Suprapubic skin (tissue), 3 donors: ENCODE measurements at regions not wholly inside any gene's neighbourhood (a gene's known extent, or its start where the extent isn't known, plus 50 kb on each side); places are given as distances from the start of the nearest gene placed in this dataset.

Experiments
- EP300 ChIP-seq: sonication (generic); formaldehyde crosslinking; IDR thresholded peaks from one replicate; pipeline ENCODE4 v1.6.1; 2017; ENCODE audit warnings: antibody characterized with exemption
- POLR2A ChIP-seq, 2 donors: fragments of 450-650 bp; IDR thresholded peaks; one replicate each; pipeline ENCODE4 v1.6.1; 2017; ENCODE audit warnings: antibody characterized with exemption in 2 of 2, mild to moderate bottlenecking in 2 of 2, moderate library complexity in 2 of 2
- TF ChIP-seq, protein P1 (sequence below), 2 donors: fragments of 200-600 bp in 1 of 2; fragments of 450-650 bp in 1 of 2; sonication (generic) in 1 of 2; IDR thresholded peaks; one replicate each; pipeline ENCODE4 v1.5.1; 2016 to 2019; ENCODE audit warnings: antibody characterized with exemption in 2 of 2, mild to moderate bottlenecking in 1 of 2, moderate library complexity in 1 of 2

DNA sequence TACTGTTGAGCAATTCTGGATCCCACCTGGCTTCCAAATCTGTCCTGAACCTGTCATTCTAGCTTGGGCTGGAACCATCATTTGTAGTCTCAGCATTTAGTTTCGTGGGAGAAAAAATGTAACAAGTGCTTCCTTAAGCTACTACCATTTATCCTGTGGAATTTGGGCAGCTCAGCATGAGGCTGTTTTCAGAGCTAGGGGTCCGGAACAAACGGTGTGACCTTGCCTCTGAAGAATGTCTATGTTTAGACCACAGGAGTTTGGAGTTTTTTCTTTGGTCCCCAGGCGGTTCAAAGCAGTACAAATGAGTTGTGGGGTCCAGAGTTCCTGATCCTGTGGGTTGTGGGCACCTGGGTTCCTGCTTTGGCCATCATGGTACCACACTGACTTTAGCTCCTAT is 59.1 kb upstream of the TMEM178A start:
- TF ChIP-seq EP300 (no peak), POLR2A (IDR thresholded peaks at IDR 0.05) (no peak)
- TF ChIP-seq, protein P1, sequence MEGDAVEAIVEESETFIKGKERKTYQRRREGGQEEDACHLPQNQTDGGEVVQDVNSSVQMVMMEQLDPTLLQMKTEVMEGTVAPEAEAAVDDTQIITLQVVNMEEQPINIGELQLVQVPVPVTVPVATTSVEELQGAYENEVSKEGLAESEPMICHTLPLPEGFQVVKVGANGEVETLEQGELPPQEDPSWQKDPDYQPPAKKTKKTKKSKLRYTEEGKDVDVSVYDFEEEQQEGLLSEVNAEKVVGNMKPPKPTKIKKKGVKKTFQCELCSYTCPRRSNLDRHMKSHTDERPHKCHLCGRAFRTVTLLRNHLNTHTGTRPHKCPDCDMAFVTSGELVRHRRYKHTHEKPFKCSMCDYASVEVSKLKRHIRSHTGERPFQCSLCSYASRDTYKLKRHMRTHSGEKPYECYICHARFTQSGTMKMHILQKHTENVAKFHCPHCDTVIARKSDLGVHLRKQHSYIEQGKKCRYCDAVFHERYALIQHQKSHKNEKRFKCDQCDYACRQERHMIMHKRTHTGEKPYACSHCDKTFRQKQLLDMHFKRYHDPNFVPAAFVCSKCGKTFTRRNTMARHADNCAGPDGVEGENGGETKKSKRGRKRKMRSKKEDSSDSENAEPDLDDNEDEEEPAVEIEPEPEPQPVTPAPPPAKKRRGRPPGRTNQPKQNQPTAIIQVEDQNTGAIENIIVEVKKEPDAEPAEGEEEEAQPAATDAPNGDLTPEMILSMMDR (IDR thresholded peaks at IDR 0.05): no peak
